GM19463 (cell line): ENCODE measurements at regions not wholly inside any gene's neighbourhood (a gene's known extent, or its start where the extent isn't known, plus 50 kb on each side); places are given as distances from the start of the nearest gene placed in this dataset.

ENCODE experiments used
- ATAC-seq: cut with Tn5 transposase; IDR thresholded peaks from one replicate; pipeline ENCODE4 v1.9.1; 2021; ENCODE audit warnings: mild to moderate bottlenecking, moderate library complexity; ENCODE audit not compliant: unreplicated experiment

DNA sequence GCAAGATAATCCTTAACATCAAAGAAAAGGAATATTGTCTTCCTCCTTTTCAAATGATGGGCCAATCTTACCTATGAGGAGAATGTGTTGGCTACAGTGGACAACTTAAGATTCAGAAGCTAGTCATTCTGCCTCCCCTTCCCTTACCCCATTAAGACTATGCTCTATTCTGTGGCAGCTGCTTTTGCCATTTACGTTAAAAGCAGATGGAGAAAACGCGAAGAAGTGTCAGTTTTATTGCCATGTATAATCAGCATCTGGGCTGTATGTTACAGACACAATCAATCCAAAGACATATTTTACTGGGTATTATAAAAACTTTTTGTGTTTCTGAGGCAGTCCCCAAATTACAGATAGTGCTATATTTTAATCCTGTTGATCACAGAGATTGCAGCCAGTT lies 196.1 kb upstream of the PACRGL start:
- ATAC-seq, result no peak

DNA sequence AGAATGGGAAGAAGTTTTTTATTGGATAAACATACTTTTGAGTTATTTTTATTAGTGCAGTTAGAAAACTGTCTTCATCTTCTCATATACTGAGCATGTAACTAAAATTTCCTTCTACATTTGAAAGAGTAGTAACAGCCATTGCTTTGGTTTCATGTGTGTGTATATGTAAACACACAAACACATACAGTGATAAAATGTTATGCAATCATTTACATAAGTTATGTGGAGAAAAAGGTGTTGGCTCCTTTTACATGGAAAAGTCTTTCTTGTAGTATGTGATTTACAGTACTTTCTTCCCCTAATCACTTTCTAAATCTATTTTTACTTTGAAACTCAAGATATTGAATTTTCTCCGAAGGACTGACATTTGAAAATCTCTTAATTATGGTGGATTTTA lies 194.3 kb upstream of the PACRGL start:
- ATAC-seq, result no peak

DNA sequence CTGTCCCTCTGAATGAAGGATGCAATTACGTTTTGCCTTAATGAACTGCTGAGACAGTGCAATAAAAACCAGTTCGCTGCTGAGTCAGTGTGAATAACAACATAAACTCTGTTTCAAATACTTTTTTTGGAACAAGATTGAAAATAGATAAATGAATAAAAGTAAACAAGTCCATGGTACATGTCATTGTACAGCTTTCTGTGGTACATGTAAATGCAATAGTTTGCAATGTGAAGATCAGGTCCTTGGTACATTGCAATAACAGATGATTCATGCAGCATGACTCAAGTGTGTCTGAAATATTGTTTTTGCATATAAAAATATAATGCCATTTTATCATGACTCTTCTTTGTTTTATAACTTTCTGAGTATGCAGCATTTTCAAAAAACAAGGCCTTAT lies 193.4 kb upstream of the PACRGL start:
- ATAC-seq, result no peak

DNA sequence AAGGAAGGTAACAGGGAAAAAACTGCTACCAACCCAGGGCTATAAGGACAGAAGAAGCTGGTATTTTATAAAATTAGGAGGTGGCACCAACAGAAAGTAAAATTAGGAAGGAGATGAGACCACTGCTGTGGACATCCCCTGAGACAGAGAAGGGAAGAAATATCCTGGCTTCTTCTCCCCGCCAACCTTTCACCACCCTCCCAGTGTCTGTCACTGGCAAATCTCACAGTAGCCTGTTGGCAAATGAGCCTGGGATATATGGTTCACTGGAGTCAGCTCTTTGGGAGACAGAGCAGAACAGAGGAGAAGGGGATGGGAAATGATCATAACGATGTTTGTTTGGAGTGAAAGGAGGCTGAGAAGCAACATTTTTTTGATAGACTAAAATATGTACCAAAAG lies 190.9 kb upstream of the PACRGL start:
- no peak for ATAC-seq

DNA sequence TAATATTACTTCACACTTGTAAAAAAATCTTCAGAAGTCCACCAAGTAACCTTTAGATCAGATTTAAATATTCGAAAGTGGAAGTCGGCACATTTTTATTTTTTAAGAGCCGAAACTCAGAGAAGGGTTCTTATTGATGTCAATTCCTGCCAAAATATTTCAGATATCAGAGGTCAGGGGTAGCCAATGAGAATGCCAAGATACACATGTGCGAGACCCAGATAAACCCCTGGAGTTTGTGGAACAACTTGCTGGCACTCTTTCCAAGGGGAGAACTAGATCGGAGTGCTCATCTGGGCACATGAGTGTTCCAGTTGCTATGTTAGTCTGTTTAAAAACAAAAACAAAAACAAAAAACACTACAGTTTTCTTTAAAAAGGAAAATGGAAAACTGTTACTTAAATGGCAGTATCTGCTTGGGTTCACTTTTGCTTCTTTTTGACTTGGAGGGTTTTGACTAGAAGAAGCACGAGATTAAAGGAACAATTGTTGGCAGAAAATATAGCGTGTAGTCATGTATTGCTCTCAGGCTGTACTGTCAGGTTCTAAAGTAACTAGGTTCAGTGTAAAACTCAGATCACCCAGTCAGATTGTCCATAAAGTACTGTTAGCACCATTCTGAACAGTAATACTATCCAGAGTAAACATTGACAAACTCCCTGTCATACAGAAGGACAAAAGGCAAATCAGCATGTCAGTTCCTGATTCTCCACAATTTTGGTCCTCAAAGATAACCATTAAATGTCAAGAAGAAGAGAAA lies 188.0 kb upstream of the PACRGL start:
- ATAC-seq, result no peak

DNA sequence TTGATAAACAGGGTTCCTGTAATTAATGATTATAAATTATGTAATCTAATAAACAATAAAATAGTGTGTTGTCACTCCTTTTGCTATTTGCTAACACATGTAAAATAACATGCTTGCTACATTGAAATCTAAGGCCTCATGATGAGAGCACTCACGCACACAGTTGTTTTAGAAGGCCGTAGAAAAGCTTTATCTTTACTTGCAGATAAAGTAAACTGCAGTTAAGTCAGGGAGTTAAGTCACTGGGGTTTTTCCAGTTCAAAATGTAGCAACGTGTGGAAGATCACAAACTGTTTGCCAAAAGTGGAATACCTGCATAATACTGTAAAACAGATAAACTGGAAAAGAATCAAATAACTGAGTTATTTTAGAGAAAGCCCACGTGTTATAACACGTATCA lies 187.3 kb upstream of the PACRGL start:
- ATAC-seq, result no peak

DNA sequence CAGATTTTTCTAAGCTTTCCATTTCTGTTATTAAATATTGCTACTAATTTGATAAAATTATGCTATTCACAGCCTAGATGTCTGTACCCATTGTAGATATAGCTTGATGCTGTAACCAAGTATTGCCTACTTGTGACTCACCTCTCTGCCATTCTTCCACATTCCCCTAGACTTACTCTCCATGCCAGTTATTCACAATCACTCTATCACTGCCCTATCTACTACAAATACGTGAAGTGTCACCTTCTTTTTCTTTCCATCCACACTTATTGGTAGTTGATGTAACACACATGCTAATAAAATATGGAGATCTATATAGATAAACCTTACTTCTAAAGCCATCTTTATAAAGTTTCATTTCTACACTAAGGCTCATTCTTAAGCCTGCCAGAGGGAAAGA lies 179.4 kb upstream of the PACRGL start:
- ATAC-seq, result no peak

DNA sequence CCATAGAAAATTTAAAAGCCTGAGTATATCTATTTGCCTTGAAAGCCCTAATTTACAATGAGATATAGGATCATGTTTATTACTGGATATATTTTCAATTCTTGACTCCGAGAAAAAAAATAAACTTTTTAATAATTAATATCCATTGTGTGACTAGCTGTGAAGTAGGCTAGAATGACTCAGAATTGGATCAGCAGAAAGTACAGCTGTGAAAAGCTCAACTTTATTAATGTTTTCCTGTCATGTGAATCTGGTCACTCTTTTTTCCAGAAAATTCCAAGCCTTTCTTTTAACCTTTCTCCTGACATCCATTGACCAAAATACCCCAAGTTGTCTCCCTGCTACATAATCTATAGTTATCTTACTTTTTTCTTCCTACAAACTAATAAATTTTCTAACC lies 171.8 kb upstream of the PACRGL start:
- no peak for ATAC-seq

DNA sequence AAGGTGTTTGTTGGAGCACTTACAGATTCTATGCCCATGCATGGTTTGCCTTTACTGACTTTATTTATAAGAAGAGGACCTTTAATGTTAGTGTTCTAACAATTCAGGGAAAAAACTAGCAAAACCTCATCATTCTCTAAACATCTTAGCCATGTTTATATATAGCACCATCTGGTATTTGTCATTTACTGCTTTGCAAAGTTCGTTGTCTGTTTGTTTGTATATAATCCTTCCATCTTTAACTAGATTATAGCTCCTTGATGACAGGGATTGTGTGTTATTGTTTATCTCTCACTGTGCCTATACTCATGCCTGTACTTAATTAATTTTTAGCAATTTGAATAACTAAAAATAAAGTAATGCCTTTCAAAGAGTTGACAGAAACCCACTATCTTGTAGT lies 170.6 kb upstream of the PACRGL start:
- no peak for ATAC-seq

DNA sequence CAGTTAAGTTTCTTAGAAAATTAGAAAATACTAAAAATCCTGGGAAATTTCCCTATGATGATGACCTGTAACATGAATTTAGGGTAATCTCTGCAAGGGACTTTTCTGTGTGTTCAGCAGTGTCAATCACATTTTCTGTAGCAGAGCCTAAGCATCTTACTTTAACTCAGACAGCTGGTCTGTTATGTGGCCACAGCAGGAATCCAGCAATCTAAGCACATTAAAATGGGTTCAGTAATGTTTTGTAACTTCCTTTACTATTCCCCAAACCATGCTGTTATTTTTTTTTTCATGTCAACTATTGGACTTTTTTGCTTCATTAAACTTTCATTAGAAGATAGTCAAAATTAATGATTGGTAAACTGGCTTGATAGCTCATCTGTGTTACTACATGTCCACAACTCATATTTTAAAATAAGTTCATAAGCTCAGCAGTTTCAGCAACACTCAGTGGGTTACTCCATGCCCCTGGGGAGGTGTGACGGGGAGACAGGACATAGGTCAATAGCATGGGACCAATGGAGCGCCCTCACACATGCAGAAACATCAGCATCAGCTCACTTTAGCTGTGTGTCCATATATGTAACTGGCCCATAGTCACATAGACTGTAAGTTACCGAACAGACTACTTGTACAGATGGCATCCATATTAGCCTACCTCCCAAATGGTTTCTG lies 168.0 kb upstream of the PACRGL start:
- ATAC-seq, result no peak

DNA sequence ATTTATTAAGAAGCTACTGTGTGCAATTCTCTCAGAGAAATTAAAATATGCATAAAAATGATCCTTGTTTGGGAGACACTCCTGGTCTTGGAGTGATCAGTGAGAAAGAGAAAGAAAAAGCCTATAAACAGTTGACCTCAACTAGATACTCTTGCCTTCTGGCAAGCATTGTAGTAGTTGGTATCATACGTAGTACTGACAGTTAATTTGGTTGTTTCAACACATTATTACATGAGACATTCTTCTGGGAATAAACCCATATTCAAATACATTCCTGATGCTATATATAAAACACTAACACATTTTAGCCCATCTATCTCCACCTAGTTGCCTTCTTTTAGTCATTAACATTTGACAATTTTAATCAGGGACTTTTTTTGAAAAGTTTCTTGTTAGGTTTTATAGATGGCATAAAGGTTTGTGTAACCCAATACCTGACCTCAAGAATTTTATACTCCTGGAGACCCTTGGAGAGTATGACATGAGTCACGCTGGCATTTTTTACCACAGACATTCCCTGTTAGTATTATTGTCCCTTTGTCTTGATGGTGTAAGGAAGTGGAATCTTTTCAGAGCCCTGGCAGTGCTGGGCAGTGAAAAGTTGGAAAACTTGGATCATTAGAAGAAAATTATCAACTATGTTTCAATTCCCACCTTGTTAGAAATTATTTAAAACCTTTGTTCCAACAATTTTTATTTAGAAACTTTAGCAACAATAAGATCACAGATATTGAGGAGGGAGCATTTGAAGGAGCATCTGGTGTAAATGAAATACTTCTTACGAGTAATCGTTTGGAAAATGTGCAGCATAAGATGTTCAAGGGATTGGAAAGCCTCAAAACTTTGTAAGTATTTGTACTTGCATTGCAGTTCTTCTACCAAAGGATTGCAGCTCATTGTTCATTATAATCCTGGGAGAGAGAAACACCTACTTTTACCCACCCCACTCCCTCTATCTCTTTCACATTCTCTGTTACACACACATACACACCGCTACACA lies 167.1 kb upstream of the PACRGL start:
- ATAC-seq, result no peak

DNA sequence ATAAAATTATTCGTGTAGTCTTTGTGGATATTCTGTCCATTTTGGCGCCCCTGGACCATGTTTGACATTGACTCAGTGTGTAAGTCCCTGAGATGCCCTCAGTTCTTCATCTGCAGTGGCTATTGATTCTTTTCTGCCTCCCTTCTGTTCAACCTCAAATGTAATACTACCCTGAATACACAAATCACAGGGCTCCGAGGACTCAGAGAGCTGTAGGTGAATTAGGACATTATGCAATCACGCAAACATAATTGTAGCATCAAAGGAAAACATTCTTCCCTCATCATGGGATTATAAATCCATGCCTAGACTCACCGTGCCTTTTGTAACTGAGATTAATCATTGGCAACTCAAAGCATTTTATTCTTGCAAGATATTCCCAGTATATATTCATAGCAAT lies 161.4 kb upstream of the PACRGL start:
- ATAC-seq, result no peak

DNA sequence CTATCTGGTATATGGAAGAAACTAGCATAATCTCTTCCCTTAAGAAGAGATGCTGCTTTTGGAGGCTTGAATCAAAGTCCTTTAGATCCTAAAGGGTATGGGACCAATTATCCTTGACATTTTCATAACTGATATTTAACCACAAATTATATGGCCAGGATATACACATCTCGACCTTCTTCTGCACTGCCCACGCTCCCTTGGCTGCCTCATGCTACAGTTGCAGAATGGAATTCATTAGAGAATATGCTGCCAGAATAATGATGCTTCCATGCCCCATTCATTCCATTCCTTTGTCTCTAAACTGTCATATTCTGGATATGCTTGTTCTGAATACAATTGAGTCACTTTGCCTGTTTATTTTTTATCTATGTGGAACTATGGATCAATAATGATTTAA lies 157.1 kb upstream of the PACRGL start:
- ATAC-seq, result no peak

DNA sequence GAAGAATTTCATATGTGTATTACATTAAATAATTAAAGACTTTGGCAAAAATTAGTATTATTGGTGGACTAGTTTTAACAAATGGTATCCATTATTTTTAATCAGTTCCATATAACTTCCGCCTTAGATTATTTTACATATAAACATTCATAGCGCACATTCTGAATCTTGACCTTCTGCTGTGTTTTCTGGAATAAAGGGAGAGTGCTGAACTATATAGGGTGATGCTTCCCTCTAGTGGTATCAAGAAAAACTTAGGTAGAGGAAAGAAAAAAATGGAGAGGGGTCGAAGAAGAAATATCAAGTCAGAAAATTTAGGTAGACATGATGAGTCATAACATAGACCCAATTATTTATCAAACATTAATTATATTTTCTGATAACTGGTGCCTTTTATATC lies 155.6 kb upstream of the PACRGL start:
- ATAC-seq, result no peak

DNA sequence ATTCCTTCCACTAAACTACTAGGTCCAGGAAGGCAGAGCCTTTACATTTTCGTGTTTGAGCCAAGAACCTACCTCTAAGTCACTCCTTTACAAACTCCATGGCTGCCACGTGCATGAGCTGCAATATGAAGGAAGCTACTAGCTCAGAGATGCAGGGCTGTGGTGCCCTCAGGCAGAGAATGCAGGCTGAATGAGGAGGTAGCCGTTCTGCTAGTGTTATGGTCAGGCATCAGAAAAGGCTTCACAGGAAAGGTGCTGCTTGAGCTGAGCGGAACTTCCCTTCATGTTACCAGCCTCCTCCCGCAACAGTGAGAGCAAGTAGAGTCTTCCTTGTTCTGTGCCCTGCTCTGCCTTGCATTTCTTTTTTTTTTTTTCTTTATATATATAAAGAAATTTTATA lies 148.3 kb upstream of the PACRGL start:
- no peak for ATAC-seq

DNA sequence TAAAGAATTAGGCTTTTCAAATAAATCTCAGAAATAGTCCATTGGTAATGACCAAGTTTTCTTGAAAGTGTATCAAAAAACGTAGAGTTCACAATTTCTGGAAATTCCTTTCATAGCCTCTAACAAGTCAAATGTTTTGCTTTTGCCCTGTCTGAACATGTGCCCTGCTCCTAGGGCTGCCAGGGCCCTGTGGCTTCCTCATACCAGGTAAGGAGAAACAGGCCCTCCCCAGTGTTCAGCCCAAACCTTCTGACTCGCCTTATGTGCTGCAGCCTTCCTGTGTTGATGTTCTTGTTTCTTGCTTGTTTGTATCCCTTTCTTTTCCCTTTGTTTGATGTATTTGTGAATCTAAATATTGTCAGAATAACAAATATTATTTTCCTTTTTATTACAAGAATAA lies 146.1 kb upstream of the PACRGL start:
- no peak for ATAC-seq

DNA sequence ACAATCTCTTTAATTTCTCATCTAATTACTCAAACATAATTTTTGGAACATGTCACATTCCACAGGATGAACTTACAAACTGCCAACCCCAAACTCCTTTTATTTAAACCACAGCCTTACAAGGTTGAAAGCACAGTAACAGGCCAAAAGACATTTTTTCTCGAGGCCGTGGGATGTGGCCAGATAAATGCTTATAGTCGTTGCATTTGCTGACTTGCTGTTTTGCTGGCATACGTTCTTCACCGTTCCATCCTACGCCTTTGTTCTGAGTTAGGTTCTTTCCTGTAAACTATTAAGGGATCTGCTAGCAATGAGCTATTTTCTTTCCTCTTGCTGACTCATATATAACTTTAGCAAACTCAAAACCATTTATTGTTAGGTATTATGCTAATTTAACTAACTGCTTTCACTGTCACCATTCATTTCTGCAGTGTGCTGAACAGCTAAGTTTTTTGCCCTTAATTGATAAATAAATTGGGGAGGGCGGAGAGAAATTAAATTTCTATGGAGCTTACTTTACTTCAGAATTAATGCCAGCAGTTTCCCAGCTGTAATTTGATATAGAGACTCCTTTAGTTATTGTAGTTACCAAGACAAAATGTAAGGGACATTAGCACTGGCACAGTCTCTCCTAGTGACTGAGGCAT lies 135.1 kb upstream of the PACRGL start:
- ATAC-seq, result no peak

DNA sequence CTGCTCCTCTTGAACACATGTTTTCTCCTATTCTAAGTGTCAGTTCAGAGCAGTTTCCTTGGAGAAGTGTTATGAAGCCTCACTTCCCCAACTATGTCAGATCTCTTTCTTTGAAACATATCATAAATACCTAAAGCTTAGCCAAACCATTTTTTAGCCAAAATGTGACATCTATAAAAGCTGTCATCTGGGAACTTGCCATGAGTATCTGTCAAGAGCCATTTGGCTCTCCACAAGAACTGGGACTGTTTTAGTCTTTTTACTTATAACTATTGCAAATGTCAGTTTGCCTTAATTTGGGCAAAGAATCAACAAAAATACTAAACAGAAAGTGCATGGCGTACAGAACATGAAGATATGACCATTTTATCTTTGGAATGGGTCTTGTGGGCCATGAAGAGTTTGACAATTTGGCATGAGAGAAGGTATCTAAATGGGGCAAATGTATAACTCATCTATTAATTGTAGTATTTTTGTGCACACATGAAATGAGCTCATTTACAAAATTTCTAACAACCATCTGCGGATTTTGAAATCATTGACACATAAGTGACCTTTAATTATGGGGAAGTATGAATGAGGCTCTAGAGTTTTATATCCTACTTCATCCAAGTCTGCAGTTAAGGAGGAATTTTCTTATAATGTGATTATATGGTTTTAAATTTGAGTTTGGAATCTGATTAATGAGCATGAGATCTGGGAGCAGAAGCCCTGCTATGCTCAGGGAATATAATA lies 129.1 kb upstream of the PACRGL start:
- ATAC-seq, result no peak

DNA sequence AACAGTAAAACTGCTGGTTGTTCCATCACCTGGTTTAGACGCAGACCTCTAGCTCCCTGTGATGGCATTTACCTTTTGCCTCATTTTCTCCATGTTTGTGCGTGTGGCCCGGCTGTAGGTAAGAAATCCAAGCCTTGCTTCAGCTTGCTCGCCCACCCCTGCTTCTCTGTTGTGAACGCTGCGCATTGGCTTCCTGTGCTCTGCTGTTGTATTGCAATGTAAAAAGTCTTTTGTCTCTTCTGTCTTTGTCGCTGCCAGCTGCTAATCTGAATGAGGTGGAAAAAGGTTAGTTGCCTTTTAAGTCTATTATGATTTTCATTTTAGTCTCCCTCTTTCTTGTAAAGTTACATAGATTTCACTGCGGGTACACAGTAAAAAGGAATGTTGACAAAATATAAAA lies 127.3 kb upstream of the PACRGL start:
- no peak for ATAC-seq

DNA sequence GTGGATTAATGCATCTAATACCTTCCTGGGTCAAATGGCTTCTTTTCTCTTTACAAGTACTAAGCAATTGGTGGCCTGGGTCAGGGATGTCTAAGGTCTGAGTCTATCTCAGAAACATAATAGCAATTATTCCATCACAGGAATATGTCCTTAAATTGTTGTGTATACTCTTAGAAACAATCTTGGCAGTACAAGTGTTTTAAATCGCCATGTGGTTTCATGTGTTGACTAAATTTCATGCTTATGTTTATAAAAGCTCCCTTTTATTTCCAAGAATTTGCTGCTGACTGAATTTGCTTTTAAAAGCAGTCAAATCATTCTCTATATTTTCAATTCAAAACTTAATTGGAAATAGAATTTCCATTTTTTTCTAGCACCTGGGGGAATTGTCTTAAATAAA lies 125.3 kb upstream of the PACRGL start:
- ATAC-seq, result no peak
